NOMO-1 (cell line): ENCODE measurements at regions not wholly inside any gene's neighbourhood (a gene's known extent, or its start where the extent isn't known, plus 50 kb on each side); places are given as distances from the start of the nearest gene placed in this dataset.
"Not testable (repeated sequence)": the region's sequence is repeated elsewhere in the genome, so short reads cannot be mapped to it uniquely, and the experiment has no call there.

ENCODE experiments used
- DNase-seq, 2 experiments: peaks; one replicate each; lab custom pipeline; 2025; ENCODE audit not compliant: unreplicated experiment in 2 of 2; lab: John Stamatoyannopoulos, UW

DNA sequence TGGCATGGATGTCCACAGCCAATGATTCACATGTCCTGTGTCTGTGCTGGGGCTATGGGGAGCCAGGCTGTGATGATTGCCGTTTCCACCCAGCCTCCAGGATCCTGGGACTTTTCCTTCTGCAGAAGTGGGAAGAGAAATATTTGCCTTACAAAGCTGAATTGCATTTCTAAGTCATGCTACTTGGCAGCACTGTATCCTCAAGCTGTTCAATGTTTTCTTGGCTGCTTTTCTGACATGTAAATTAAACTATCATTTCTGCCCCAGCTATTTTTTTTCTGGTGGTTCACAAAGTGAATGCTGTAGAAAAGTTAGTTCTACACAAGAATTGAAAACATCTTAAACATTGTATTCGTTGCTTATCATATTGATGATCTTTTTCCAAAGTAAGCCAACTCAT lies 51.9 kb upstream of the TCERG1L start:
- no peak for DNase-seq

DNA sequence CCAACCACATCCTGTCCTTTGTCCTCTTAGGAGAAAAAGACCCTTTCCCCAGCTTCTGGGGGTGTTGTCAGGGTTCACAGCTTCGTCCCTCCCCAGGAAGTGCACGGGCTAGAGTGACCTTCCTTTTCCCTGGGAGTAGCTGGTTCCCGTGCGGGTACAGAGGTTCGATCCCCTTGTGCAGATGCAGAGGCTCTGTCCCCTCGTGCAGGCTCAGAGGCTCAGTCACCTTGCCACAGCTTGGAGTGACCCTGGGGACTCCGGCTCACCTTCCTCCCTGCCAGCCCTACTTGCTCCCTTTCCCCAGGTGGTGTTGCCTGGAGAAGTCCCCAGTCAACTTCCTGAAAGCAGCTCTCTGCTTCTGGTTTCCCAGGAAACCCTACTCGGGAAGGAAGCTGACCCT lies 60.0 kb upstream of the TCERG1L start:
- no peak for DNase-seq

DNA sequence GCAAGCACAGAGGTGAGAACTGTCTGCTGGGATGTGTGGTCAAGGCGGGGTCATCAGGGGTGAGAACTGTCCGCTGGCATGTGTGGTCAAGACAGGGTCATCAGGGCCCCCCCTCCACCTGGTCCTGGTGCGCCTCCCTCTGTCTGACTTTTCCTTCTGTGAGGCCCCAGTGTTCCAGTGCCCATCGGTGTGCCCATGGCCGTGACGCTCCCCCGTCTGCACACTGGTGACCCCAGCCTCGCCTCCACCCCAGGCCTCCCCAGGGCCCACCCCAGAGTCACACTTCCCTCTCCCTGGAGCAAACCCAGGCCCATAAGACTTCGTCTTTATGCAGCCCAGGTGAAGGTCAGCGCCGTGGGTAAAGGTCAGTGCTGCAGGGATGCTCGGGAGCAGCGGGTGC lies 70.1 kb upstream of the TCERG1L start:
- no peak for DNase-seq

DNA sequence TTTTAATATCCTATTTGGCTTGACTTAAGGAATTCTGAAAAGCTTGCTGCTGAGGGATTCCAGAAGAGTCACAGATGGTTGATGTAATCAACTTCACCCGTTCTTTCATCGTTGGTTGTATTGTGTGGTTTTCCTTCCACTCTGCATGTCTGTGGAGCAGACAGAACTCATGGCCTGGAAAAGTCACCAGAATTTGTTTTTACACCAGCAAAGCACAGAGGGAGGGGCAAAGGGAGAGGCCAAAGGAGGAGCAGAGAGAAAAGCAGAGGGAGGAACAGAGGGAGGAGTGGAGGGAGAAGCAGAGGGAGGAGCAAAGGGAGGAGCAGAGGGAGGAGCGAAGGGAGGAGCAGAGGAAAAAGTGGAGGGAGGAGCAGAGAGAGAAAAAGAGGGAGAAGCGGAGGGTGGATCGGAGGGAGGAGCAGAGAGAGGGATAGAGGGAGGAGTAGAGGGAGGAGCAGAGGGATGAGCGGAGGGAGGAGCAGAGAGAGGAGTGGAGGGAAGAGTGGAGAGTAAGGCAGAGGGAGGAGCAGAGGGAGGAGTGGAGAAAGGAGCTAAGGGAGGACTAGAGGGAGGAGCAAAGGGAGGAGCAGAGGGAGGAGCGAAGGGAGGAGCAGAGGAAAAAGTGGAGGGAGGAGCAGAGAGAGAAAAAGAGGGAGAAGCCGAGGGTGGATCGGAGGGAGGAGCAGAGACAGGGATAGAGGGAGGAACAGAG lies 73.8 kb upstream of the TCERG1L start:
- not testable (repeated sequence) for DNase-seq

DNA sequence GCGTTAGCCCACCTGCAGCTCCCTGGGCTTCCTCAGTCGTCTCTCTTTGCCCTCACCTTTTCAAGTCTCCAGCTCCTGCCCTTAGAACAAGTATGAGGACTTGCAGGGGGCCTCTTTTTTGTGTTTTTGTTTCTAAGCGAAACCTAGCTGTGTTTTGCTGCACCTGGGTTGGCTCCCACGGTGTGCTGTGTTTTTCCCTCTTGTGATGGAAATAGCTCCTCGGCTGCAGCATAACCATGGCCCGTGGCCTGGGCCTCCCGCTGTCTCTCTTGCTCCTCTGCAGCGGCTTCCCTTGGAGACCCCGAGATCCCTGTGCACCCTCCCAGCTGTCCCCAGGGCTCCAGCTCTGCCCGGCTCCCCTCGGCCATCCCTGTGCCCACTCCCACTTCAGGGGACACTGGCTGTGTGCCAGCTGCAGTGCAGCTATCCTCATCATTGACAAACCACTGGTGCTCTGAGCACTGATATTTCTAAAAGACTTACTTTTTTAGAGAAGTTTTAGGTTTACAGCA lies 75.6 kb upstream of the TCERG1L start:
- DNase-seq, result no peak

DNA sequence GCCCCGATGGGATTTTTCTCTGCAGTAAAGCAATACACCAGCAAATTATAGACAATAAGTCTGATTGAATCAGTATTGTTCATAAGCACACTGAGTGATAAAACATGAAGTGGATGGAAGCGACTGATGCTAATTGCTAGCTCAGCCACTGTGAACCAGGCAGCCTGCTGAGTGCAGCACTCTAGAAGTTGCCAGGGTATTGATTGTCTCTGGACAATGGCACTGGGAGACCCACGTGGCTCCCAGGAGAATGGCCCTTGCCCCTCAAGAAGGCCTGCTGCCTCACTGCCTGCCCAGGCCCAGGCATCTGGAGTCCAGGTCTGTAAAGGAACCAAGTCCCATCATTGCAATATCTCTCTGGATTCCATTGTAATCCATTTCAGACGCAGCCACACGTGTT lies 80.4 kb upstream of the TCERG1L start:
- DNase-seq, result no peak

DNA sequence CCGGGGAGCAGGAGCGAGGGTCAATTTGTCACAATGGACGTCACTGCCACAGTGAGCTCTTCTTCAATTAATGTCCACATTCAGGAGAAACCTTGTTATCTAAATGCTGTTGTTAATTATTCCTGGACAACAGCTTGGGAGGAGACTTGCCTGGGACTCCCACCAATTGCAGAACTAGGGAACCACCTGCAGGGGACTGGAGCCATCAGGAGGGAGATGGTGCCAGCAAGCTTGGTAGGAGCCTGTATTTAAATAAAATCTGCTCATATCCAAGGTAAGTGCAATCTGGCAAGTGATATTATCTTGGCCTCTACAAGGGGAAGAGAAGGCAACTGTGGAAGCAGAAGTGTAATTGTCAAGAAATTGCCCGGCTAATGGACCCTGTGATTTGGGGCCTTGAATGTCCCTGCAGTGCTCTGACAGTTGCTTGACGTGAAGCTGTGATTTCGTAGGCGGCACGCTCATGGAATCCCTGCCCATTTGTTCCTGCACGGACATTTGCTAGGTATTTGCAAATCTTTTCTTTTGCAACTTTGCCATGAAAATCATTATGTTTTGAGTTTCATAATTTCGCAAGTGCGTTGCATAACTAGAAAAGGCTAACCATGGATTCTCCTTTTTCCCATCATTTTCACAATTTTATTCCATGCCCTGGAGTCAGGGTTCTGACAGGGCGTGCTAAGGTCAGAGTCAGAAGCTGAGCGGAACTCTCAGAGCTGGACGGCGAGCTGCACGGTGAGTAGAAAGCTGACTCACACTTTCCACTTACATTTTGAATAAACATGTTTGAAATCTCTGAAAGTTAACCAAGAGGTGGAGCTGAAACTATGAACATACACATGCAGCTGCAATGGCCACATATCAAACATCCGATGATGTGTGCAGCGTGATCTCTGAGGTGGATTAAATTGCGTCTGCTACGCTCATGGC lies 84.9 kb upstream of the TCERG1L start:
- DNase-seq, result no peak

DNA sequence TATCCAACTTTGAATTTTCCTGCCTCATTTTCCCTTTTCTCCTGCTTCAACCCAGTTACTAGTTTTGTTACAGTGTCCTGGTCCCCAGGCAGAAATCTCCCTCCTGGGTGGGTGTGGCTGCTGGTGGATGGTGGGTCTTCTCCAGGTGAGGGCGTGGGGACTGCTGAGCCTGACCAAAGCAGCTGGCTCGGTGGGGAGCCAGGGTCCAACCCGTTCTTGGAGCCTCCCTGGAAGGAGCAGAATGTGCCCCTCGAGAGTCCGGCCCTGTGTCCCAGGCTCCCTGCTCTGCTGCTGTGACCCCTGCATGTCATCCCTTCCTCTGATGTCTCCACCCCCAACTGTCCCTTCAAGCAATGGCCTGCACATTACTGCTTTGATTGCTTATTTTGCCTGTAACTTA lies 86.6 kb upstream of the TCERG1L start:
- no peak for DNase-seq

DNA sequence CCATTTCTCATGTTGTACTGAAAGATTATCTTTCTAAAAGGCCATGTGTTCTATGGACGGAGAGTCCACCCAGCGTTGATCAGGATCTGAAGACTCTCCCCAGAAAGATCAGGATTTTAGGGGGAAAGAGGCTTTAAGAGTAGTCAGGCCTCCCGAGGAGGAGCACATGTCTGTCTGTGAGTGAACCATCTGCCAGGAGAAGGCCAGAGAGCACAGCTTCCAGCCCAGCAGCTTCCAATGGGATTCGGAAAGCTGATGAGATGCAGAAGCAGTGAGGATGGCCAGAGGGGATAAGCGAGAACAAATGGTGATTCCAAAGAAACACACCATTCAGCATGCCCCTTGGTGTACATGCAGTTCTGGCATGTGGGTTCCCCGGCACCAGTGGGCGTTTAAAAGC lies 88.5 kb upstream of the TCERG1L start:
- DNase-seq, result no peak

DNA sequence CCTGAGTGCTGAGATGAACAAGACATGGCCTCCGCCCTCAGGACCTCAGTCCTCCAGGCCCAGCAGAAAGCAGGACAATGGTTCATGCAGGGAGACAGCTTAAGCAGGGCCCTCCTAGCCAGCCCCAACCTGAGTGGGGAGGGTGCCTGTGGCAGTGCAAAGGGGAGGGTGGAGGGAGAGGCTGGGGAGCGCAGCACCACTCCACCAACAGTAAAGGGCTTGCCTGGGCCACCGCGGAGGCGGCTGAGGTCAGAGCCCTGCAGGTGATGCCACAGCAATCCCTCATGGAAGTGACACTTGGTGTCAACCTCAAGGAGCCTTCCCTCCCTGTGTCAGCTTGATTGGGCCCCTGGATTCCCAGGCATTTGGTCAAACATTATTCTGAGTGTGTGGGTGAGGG lies 89.0 kb upstream of the TCERG1L start:
- no peak for DNase-seq

DNA sequence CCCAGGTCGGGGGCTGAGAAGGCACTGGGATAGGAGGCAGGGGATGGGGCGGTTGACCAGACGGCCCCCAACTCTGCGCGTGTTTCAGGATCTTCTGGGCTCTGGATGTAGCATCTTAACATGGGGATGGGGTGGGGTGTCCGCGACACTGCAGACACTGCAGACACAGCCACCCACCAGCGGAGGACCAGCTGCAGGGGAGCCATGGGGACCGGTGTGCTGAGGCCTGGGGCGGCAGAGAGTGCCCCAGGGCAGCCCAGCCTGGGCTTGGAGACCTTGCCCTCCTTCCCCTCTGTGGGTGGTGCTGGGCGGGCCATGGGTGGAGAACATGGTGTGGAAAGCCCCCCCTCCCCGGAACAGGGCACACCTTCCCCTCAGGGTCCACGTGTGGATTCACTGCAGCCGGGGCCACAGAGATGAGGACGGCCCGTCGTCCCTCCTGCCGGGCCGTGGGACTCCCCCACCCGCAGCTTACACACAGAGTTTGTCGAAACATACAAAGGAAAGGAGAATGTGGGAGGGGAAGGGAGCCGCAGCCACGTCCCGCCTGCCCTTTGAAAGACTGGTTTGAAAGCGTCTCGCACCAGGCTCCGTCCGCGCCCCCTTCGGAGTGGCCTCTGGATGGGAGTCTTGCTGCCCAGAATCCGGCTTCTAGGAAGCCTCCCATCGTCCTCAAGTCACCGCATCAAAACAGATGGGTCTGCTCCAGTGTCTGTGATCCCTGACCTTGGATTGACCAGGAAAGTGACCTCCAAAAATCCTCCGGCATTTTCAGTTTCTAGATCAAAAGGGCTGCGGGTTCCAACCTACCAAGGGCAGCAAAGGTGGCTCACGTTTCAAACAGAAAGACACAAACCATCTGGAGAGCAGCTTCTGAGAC lies 91.5 kb upstream of the TCERG1L start:
- no peak for DNase-seq

DNA sequence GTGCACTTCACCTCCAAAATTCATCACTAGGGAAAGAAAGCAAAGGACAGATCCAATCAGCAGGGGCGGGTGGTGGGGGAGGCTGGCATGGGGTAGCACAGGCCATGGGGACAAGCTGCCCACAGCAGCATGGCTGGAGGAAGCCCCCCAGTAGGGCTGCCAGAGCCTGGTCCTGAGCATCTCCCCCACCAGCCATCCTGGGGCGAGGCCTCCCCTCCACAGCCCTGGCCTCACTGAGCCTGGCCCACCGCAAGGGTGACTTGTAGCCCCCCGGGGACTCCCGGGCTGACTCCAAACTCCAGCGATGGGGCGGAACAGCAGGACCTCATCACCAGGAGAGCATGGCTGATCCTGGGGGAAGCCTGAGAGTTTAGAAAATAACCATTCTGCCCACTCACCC lies 92.4 kb upstream of the TCERG1L start:
- no peak for DNase-seq

DNA sequence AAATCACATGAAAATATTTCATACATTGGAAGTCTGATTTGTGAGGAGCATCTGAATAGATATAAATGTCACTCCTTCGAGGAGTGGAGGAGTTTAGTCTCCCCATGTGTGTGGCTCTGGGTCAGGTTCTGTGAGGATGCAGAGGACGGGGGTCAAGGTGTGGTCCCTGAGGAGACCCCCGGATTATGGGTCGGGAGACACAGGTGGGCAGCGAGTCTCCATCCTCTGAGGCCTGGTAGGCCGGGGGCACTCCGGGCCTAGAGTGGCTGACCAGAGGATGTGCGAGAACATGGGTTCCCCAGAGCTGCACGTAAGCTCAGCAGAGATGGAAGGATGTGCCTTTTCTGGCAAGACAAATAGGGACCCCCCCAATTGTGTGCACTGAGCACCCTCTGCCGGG lies 93.4 kb upstream of the TCERG1L start:
- no peak for DNase-seq

DNA sequence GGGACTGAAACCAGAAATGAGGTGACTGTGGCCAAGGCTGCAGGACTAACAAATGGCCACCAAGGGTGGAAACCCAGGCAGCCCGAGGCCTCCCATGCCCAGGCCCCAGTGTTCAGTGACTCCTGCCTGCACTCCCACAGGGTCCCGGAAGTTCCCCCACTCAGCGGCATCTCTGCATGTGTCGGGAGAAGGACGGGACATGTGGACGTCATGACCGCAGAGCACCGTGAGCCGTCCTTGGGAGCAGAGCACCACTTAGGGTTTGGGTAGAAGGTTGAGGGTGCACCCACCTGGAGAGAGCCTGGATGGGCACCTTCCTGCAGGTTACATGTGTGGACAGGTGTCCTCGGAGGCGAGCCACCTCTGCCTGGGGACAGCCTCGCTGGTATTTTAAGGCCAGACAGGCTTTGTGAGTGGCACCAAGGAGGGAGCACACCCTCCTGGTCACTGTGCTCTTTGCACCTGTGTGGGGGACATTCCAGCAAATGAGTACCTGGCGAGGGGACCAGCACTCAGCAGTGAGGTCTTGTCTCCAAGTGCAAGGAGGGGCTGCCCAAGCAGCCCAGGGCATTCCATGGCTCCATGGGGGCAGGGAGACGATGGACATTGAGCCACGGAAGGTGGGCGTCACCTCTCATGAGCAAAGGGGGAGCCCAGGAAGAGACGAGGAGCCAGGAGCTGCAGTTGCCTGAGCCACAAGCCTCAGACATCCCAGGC lies 95.3 kb upstream of the TCERG1L start:
- no peak for DNase-seq

DNA sequence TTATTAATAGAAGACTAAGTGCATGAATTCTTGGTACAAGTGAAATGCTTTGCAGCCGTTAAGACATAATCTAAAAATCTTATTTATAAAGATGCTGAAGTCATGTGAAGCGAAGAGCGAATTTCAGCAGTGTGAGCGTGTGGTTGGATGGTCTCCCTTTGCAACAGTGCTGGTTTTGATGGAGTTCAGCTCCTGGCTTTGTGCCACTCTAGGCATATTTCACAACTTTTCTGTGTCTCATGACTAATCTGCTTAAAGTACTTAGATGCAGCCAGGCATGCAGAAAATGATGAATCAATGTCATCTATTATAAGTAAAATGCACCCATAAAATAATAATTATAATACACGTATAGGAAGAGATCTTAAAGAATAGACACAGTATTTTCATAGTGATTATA lies 107.2 kb upstream of the TCERG1L start:
- no peak for DNase-seq

DNA sequence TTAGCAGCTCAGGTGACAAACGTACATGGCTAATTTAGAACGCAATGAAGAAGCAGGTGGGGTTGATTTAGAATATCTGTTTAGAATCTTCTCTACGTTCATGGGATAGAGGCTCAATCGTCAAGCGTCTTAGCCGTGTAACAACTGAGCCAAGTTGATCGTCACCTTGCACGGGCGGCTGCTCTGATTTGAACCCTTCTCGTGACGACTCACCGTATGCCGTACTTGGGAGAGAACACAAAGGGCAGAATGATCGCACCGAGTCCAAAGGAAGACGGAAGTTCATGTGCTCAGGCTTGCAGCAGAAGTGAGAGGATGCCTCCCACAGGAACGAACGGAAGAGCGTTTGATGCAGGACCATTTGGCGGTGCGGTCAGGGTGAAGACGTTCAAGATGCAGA lies 108.3 kb upstream of the TCERG1L start:
- no peak for DNase-seq

DNA sequence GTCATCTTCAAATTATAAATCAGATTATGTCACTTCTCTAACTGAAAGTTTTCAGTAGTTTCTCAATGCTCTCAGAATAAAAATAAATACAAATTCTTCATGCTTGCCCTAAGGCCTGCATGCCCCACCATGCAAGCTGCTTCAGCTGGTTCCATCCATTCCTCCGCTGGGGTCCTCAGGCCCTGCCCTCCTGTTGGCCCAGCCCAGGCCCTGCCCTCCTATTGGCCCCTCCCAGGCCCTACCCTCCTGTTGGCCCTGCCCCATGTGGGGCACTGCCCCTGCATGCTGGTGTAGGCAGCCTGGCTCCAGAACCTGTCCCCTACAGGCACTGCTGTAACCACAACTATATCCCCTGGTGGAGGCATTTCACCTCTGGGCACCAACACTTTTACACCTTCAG lies 109.3 kb upstream of the TCERG1L start:
- no peak for DNase-seq

DNA sequence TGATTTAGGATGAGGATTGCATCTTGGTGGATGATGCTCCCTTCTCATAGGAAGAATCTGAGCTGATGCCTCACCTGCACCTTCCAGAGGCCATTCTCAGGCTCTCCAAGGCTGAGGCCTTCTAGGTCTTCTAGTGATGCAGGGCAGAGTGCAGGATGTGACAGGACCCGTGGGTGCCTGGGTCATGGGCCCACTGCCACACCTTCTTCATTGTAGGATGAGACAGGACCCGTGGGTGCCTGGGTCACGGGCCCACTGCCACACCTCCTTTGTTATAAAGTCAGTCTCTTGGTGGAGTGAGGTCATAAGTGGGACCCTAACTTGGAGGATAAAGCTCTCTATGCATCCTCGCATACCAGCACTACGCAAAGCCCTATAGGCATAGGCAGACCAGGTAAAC lies 109.9 kb upstream of the TCERG1L start:
- no peak for DNase-seq

DNA sequence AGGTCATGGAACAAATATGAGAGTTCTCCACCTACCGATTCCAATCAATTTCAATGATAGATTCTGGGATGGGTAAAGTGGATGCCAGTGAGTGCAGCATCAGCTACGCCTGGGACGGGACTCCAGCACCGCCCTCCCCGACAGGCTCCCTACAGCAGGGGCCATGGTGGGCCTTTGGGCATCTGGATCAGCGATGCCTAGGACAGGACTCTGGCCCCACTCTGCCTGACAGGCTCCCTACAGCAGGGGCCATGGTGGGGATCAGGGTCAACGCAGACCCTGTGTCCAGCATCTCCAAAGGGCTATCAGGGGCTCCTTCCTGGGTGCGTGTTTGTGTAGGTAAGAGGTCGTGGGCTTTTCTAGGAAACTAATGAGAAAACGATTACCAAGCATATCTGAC lies 111.2 kb upstream of the TCERG1L start:
- no peak for DNase-seq

DNA sequence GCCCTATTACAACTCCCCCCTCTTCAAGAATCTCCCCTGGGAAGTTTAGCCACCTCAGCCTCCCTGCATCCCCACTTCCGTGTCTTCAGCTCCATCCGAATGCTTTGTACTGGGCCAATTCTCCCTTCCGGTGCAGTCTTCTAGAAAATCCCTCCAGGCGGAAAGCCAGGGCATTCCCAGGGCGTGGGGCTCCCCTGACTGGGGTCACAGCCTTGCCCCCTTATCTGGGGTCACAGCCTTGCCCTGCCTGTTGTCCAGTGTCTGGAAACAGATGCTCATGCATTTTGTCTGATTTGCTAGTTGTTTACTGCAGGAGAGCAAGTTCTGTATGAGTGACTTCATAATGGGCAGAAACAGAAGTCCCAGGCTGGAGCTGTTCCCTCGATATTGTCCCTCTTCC lies 112.5 kb upstream of the TCERG1L start:
- no peak for DNase-seq
